Transverse colon (tissue), 4 donors: ENCODE measurements at regions not wholly inside any gene's neighbourhood (a gene's known extent, or its start where the extent isn't known, plus 50 kb on each side); places are given as distances from the start of the nearest gene placed in this dataset.

Experiments
- CTCF ChIP-seq, 5 experiments: fragments of 200-600 bp in 3 of 5; fragments of 450-650 bp in 2 of 5; sonication (generic) in 3 of 5; IDR thresholded peaks; 1 replicate in 2 of 5; 2 replicates in 3 of 5; pipeline ENCODE4 v1.5.1; 2016 to 2017; ENCODE audit warnings: antibody characterized with exemption in 5 of 5, inconsistent platforms in 3 of 5, mild to moderate bottlenecking in 2 of 5, moderate library complexity in 1 of 5
- EP300 ChIP-seq: sonication (generic); formaldehyde crosslinking; IDR thresholded peaks from one replicate; pipeline ENCODE4 v1.6.1; 2017; ENCODE audit warnings: antibody characterized with exemption, low read depth
- POLR2A ChIP-seq: fragments of 450-650 bp; IDR thresholded peaks from one replicate; pipeline ENCODE4 v1.6.1; 2016; ENCODE audit warnings: antibody characterized with exemption, mild to moderate bottlenecking, moderate library complexity
- POLR2AphosphoS5 ChIP-seq, 3 donors: sonication (generic); formaldehyde crosslinking; IDR thresholded peaks; one replicate each; pipeline ENCODE4 v1.6.1; 2016; ENCODE audit warnings: antibody characterized with exemption in 3 of 3

DNA sequence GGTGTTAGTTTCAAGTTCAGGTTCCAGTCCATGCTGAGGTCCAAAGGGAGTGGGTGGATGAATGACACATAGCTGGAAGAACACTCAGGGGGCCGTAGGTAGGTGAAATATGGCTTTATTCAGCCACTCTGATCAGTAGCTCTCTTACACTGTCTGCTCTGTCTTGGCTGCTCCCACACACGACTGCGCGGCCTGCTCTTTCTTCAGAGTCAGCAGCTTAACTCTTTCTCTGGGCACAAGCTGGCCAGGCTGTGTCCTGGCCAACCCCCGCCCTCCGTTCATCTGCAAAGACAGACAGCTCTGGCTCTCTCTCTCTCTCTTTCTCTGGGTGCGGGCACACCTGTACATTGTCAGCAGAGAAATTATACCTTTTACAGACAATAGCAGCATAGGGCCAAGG, 317.4 kb upstream of the SORCS1 start:
- TF ChIP-seq POLR2AphosphoS5 (IDR thresholded peaks at IDR 0.05) (no peak), EP300 (no peak), CTCF (IDR thresholded peaks at IDR 0.05) (no peak), POLR2A (no peak)
